Upper lobe of left lung (tissue), 4 donors: ENCODE measurements at regions not wholly inside any gene's neighbourhood (a gene's known extent, or its start where the extent isn't known, plus 50 kb on each side); places are given as distances from the start of the nearest gene placed in this dataset.
"Not testable (repeated sequence)": the region's sequence is repeated elsewhere in the genome, so short reads cannot be mapped to it uniquely, and the experiment has no call there.

Experiments
- POLR2A ChIP-seq, 4 donors: fragments of 450-650 bp; IDR thresholded peaks; one replicate each; pipeline ENCODE4 v1.5.1; 2016 to 2017; ENCODE audit warnings: antibody characterized with exemption in 4 of 4, mild to moderate bottlenecking in 2 of 4
- TF ChIP-seq, protein P1 (sequence below), 6 experiments: fragments of 450-650 bp in 4 of 6; fragments of 200-600 bp in 2 of 6; sonication (generic) in 2 of 6; IDR thresholded peaks; one replicate each; pipeline ENCODE4 v1.5.1; 2016 to 2019; ENCODE audit warnings: antibody characterized with exemption in 6 of 6

GRCh38 chr2:87505909-87506308 is 242.0 kb upstream of the PLGLB2 start:
- TF ChIP-seq, protein P1, sequence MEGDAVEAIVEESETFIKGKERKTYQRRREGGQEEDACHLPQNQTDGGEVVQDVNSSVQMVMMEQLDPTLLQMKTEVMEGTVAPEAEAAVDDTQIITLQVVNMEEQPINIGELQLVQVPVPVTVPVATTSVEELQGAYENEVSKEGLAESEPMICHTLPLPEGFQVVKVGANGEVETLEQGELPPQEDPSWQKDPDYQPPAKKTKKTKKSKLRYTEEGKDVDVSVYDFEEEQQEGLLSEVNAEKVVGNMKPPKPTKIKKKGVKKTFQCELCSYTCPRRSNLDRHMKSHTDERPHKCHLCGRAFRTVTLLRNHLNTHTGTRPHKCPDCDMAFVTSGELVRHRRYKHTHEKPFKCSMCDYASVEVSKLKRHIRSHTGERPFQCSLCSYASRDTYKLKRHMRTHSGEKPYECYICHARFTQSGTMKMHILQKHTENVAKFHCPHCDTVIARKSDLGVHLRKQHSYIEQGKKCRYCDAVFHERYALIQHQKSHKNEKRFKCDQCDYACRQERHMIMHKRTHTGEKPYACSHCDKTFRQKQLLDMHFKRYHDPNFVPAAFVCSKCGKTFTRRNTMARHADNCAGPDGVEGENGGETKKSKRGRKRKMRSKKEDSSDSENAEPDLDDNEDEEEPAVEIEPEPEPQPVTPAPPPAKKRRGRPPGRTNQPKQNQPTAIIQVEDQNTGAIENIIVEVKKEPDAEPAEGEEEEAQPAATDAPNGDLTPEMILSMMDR (IDR thresholded peaks at IDR 0.05) = not testable (repeated sequence)
- TF ChIP-seq POLR2A (IDR thresholded peaks at IDR 0.05) = not testable (repeated sequence)
